ENCODE measurements at regions not wholly inside any gene's neighbourhood (a gene's known extent, or its start where the extent isn't known, plus 50 kb on each side); places are given as distances from the start of the nearest gene placed in this dataset.
"Not testable (repeated sequence)": the region's sequence is repeated elsewhere in the genome, so short reads cannot be mapped to it uniquely, and the experiment has no call there.

DNA sequence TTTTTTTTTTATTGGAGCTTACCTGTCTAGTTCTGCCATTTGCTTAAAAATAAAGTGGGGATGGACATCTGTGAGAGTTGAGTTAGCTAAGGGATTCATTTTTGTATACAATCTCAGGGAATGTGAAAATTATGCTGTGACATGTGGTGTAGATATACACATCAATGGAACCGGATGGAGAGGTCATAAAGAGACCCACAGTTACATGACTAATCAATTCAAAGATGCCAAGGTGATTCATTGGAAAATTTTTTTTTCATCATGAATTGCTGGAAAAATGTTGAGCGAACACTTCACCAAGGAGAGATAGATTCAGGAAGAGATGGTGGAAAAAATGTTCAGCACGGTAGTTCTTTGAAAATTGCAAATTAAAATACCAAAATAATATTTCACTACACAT is 605.4 kb upstream of the KIF2B start:
- Histone ChIP-seq H3K18ac (ENCODE audit: low read length) (no peak overlapping the region), H2BK5ac (ENCODE audit: low read length) (no peak overlapping the region), H3K14ac (ENCODE audit: low read length) (no peak overlapping the region), H3K27ac (replicated peaks; ENCODE audit: low read length) (no peak overlapping the region), H3K4ac (ENCODE audit: low read length) (no peak overlapping the region), H3K79me1 (ENCODE audit: low read depth, low read length) (no peaks in the 10 kb centered on the region), H4K8ac (ENCODE audit: low read depth, low read length) (no peak overlapping the region), H3K9me3 (replicated peaks in 1 of 2; ENCODE audit: control insufficient read depth in 2 of 2, insufficient read depth in 1 of 2, low read depth in 1 of 2, low read length in 2 of 2) (no peaks in the 10 kb centered on the region), H3K23ac (ENCODE audit: low read depth, low read length, poor library complexity) (no peak overlapping the region), H3K4me1 (ENCODE audit: control insufficient read depth in 2 of 2, insufficient read depth in 1 of 2, low read depth in 1 of 2, low read length in 2 of 2) (no peaks in the 10 kb centered on the region), H4K91ac (ENCODE audit: low read depth, low read length, poor library complexity) (no peak overlapping the region), H2BK15ac (ENCODE audit: low read length) (no peak overlapping the region), H3K4me2 (ENCODE audit: insufficient read depth, low read length, poor library complexity, severe bottlenecking) (no peak overlapping the region), H2AFZ (ENCODE audit: low read length) (no peak overlapping the region), H3K36me3 (replicated peaks in 1 of 2; ENCODE audit: control insufficient read depth in 2 of 2, insufficient read depth in 2 of 2, low read length in 2 of 2) (no peaks in the 10 kb centered on the region), H2BK12ac (ENCODE audit: low read length) (no peak overlapping the region), H3K9ac (ENCODE audit: low read depth, low read length, poor library complexity) (no peak overlapping the region), H2AK5ac (ENCODE audit: low read depth, low read length) (no peak overlapping the region), H3K4me3 (ENCODE audit: low read length in 2 of 2) (no peak overlapping the region), H2BK120ac (ENCODE audit: low read depth, low read length) (no peak overlapping the region), H3K27me3 (ENCODE audit: control insufficient read depth in 3 of 3, insufficient read depth in 3 of 3, low read depth in 1 of 3, low read length in 3 of 3) (no peaks in the 10 kb centered on the region)
- no CpG with 5 or more reads among the region's 3 CpGs for WGBS, 2 donors (ENCODE audit: extremely low coverage in 2 of 2, insufficient read length in 2 of 2, insufficient replicate concordance in 1 of 2)
- DNase-seq (ENCODE audit: low spot score), result no peak

DNA sequence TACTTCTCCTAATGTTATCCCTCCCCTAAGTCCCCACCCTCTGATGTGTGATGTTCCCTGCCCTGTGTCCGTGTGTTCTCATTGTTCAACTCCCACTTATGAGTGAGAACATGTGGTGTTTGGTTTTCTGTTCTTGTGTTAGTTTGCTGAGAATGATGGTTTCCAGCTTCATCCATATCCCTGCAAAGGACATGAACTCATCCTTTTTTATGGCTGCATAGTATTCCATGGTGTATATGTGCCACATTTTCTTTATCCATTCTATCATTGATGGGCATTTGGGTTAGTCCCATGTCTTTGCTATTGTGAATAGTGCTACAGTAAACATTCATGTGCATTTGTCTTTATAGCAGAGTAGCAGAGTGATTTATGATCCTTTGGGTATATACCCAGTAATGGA is 613.8 kb upstream of the KIF2B start:
- not testable (repeated sequence) for H3K18ac ChIP-seq (ENCODE audit: low read length); H3K36me3 ChIP-seq (replicated peaks in 1 of 2; ENCODE audit: control insufficient read depth in 2 of 2, insufficient read depth in 2 of 2, low read length in 2 of 2); H2BK120ac ChIP-seq (ENCODE audit: low read depth, low read length); H3K4ac ChIP-seq (ENCODE audit: low read length); H3K14ac ChIP-seq (ENCODE audit: low read length); H2BK5ac ChIP-seq (ENCODE audit: low read length); H3K27me3 ChIP-seq (ENCODE audit: control insufficient read depth in 3 of 3, insufficient read depth in 3 of 3, low read depth in 1 of 3, low read length in 3 of 3); DNase-seq (ENCODE audit: low spot score); H4K91ac ChIP-seq (ENCODE audit: low read depth, low read length, poor library complexity); H3K9ac ChIP-seq (ENCODE audit: low read depth, low read length, poor library complexity); H3K4me2 ChIP-seq (ENCODE audit: insufficient read depth, low read length, poor library complexity, severe bottlenecking); H2BK15ac ChIP-seq (ENCODE audit: low read length); H2AK5ac ChIP-seq (ENCODE audit: low read depth, low read length); H3K4me3 ChIP-seq (ENCODE audit: low read length in 2 of 2); H2BK12ac ChIP-seq (ENCODE audit: low read length); H2AFZ ChIP-seq (ENCODE audit: low read length); H3K23ac ChIP-seq (ENCODE audit: low read depth, low read length, poor library complexity); H3K79me1 ChIP-seq (ENCODE audit: low read depth, low read length); H4K8ac ChIP-seq (ENCODE audit: low read depth, low read length); H3K4me1 ChIP-seq (ENCODE audit: control insufficient read depth in 2 of 2, insufficient read depth in 1 of 2, low read depth in 1 of 2, low read length in 2 of 2); H3K9me3 ChIP-seq (replicated peaks in 1 of 2; ENCODE audit: control insufficient read depth in 2 of 2, insufficient read depth in 1 of 2, low read depth in 1 of 2, low read length in 2 of 2); H3K27ac ChIP-seq (replicated peaks; ENCODE audit: low read length)
- no CpG with 5 or more reads among the region's 1 CpG for WGBS, 2 donors (ENCODE audit: extremely low coverage in 2 of 2, insufficient read length in 2 of 2, insufficient replicate concordance in 1 of 2)

DNA sequence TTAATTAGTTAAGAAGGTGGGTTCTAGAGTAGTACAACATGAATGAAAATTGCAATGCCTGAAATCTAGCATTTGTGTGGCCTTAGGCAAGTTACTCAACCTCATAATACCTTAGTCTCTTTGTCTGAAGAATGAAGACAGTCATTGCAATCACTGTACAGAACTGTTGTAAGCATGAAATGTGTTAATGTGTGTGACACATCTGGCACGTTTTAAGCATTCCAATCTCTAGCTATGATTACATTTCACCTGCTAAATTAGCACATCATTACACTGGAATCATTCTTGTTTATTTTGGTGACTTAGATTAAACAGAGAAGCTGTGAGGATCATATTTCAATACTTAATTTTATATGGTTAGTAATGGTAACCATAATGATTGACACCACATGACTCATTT is 629.7 kb upstream of the KIF2B start:
- no peaks in the 10 kb centered on the region for H3K27me3 ChIP-seq (ENCODE audit: control insufficient read depth in 3 of 3, insufficient read depth in 3 of 3, low read depth in 1 of 3, low read length in 3 of 3)
- H3K4me1 ChIP-seq (ENCODE audit: control insufficient read depth in 2 of 2, insufficient read depth in 1 of 2, low read depth in 1 of 2, low read length in 2 of 2), result no peaks in the 10 kb centered on the region
- no peak overlapping the region for H4K8ac ChIP-seq (ENCODE audit: low read depth, low read length)
- H3K4me3 ChIP-seq (ENCODE audit: low read length in 2 of 2), result no peak overlapping the region
- no CpG with 5 or more reads among the region's 1 CpG for WGBS, 2 donors (ENCODE audit: extremely low coverage in 2 of 2, insufficient read length in 2 of 2, insufficient replicate concordance in 1 of 2)
- H3K27ac ChIP-seq (replicated peaks; ENCODE audit: low read length), result no peak overlapping the region
- no peak overlapping the region for H4K91ac ChIP-seq (ENCODE audit: low read depth, low read length, poor library complexity)
- no peak overlapping the region for H3K18ac ChIP-seq (ENCODE audit: low read length)
- H2AFZ ChIP-seq (ENCODE audit: low read length), result no peak overlapping the region
- H3K36me3 ChIP-seq (replicated peaks in 1 of 2; ENCODE audit: control insufficient read depth in 2 of 2, insufficient read depth in 2 of 2, low read length in 2 of 2), result no peaks in the 10 kb centered on the region
- H3K4ac ChIP-seq (ENCODE audit: low read length), result no peak overlapping the region
- no peak overlapping the region for H3K14ac ChIP-seq (ENCODE audit: low read length)
- H2BK12ac ChIP-seq (ENCODE audit: low read length), result no peak overlapping the region
- no peak overlapping the region for H3K4me2 ChIP-seq (ENCODE audit: insufficient read depth, low read length, poor library complexity, severe bottlenecking)
- no peak overlapping the region for H2BK120ac ChIP-seq (ENCODE audit: low read depth, low read length)
- H2BK15ac ChIP-seq (ENCODE audit: low read length), result no peak overlapping the region
- no peak overlapping the region for H3K23ac ChIP-seq (ENCODE audit: low read depth, low read length, poor library complexity)
- DNase-seq (ENCODE audit: low spot score), result no peak
- no peak overlapping the region for H2AK5ac ChIP-seq (ENCODE audit: low read depth, low read length)
- no peak overlapping the region for H2BK5ac ChIP-seq (ENCODE audit: low read length)
- H3K9me3 ChIP-seq (replicated peaks in 1 of 2; ENCODE audit: control insufficient read depth in 2 of 2, insufficient read depth in 1 of 2, low read depth in 1 of 2, low read length in 2 of 2), result no peaks in the 10 kb centered on the region
- H3K9ac ChIP-seq (ENCODE audit: low read depth, low read length, poor library complexity), result no peak overlapping the region
- H3K79me1 ChIP-seq (ENCODE audit: low read depth, low read length), result no peaks in the 10 kb centered on the region

DNA sequence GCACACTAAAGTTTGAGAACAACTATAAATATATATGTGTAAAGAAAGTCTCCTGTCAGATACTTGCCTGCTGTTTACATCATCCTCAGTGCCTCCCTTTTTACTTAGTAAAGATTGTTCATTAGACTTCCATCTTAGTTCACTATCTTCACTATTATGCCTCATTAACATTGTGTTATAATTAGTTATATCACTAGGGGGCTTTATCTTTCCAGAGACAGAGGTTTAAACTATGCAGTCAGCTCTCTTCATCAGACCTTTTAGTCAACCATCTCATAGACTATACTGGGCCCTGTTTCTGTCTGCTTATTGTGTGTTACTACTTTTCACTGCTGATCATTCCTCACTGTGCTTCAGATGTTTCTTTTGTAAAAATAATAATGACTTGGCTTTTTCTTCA is 630.8 kb upstream of the KIF2B start:
- no peak overlapping the region for H2BK12ac ChIP-seq (ENCODE audit: low read length)
- H3K79me1 ChIP-seq (ENCODE audit: low read depth, low read length), result no peaks in the 10 kb centered on the region
- no peak overlapping the region for H3K4me2 ChIP-seq (ENCODE audit: insufficient read depth, low read length, poor library complexity, severe bottlenecking)
- H3K4me3 ChIP-seq (ENCODE audit: low read length in 2 of 2), result no peak overlapping the region
- no peak overlapping the region for H3K9ac ChIP-seq (ENCODE audit: low read depth, low read length, poor library complexity)
- no peak overlapping the region for H3K27ac ChIP-seq (replicated peaks; ENCODE audit: low read length)
- no peaks in the 10 kb centered on the region for H3K36me3 ChIP-seq (replicated peaks in 1 of 2; ENCODE audit: control insufficient read depth in 2 of 2, insufficient read depth in 2 of 2, low read length in 2 of 2)
- H3K9me3 ChIP-seq (replicated peaks in 1 of 2; ENCODE audit: control insufficient read depth in 2 of 2, insufficient read depth in 1 of 2, low read depth in 1 of 2, low read length in 2 of 2), result no peaks in the 10 kb centered on the region
- DNase-seq (ENCODE audit: low spot score), result no peak
- H2AFZ ChIP-seq (ENCODE audit: low read length), result no peak overlapping the region
- H3K14ac ChIP-seq (ENCODE audit: low read length), result no peak overlapping the region
- no peak overlapping the region for H4K91ac ChIP-seq (ENCODE audit: low read depth, low read length, poor library complexity)
- H3K4ac ChIP-seq (ENCODE audit: low read length), result no peak overlapping the region
- H2BK15ac ChIP-seq (ENCODE audit: low read length), result no peak overlapping the region
- H4K8ac ChIP-seq (ENCODE audit: low read depth, low read length), result no peak overlapping the region
- no peaks in the 10 kb centered on the region for H3K4me1 ChIP-seq (ENCODE audit: control insufficient read depth in 2 of 2, insufficient read depth in 1 of 2, low read depth in 1 of 2, low read length in 2 of 2)
- H2BK5ac ChIP-seq (ENCODE audit: low read length), result no peak overlapping the region
- H2BK120ac ChIP-seq (ENCODE audit: low read depth, low read length), result no peak overlapping the region
- H3K23ac ChIP-seq (ENCODE audit: low read depth, low read length, poor library complexity), result no peak overlapping the region
- H3K27me3 ChIP-seq (ENCODE audit: control insufficient read depth in 3 of 3, insufficient read depth in 3 of 3, low read depth in 1 of 3, low read length in 3 of 3), result no peaks in the 10 kb centered on the region
- H3K18ac ChIP-seq (ENCODE audit: low read length), result no peak overlapping the region
- H2AK5ac ChIP-seq (ENCODE audit: low read depth, low read length), result no peak overlapping the region
